ENCODE measurements at regions not wholly inside any gene's neighbourhood (a gene's known extent, or its start where the extent isn't known, plus 50 kb on each side); places are given as distances from the start of the nearest gene placed in this dataset.

DNA sequence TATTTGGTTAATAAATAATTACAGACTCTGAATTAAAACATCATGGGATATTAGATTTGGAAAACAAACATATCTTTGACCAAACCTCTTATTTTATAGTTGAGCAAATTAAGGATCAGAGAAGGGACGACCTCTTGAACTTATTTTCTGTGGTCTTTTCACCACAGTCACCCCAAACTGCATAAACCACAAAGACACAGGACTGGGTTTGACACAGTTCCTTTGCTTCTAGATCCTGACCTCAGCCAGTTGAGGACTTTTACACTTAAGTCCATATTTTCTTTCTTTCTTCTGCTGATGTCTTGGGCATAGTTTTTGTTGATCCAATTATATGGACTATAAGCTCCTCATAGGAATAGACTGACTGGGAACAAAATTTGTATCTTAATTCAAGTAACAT lies 234.0 kb upstream of the SLC14A2 start:
- no peak for TF ChIP-seq CTCF (conservative IDR thresholded peaks at IDR 0.05; ENCODE audit: low read length)
- no peak for TF ChIP-seq EZH2phosphoT487 (IDR thresholded peaks at IDR 0.05; ENCODE audit: borderline replicate concordance, low read depth, low read length)
